ENCODE measurements at regions not wholly inside any gene's neighbourhood (a gene's known extent, or its start where the extent isn't known, plus 50 kb on each side); places are given as distances from the start of the nearest gene placed in this dataset.
A peak's percentile ranks its signal among the peaks of the same experiment; 100 is the strongest.
"Not testable (repeated sequence)": the region's sequence is repeated elsewhere in the genome, so short reads cannot be mapped to it uniquely, and the experiment has no call there.

- H3K27me3 ChIP-seq (ENCODE audit: insufficient read depth in 3 of 3, low read length in 2 of 3); H3K9me3 ChIP-seq; intact Hi-C loops (cut with DNase I); H3K4me3 ChIP-seq; H3K27ac ChIP-seq; ATAC-seq; H3K4me1 ChIP-seq; H3K36me3 ChIP-seq (ENCODE audit: insufficient read depth in 1 of 2, low read depth in 1 of 2): not testable (repeated sequence)
- 93 to 94% (median 94%) methylated on average over 27 to 32 of the region's 32 CpGs for WGBS, 3 donors
- peak in 1 of 2 donors; percentile 48 for DNase-seq
Measured at GRCh38 chr4:183044924-183045640, 54.0 kb upstream of the WWC2 start.

GRCh38 chr4:183038436-183038835 lies 60.6 kb upstream of the WWC2 start:
- DNase-seq = no peak
- 82 to 86% (median 82%) methylated on average over 3 of the region's 3 CpGs for WGBS, 3 donors
- intact Hi-C loops (cut with DNase I) = no loop called here

GRCh38 chr4:183035726-183036415 lies 63.2 kb upstream of the WWC2 start:
- H3K4me1 ChIP-seq = no peaks in the 10 kb centered on the region
- no peak for ATAC-seq
- no peak for DNase-seq
- intact Hi-C loops (cut with DNase I) = no loop called here
- no peak overlapping the region for H3K27ac ChIP-seq
- H3K27me3 ChIP-seq (ENCODE audit: insufficient read depth in 3 of 3, low read length in 2 of 3) = no peaks in the 10 kb centered on the region
- no peak overlapping the region for H3K4me3 ChIP-seq
- WGBS, 3 donors = 27 to 39% (median 32%) methylated on average over 7 of the region's 7 CpGs
- no peaks in the 10 kb centered on the region for H3K36me3 ChIP-seq (ENCODE audit: insufficient read depth in 1 of 2, low read depth in 1 of 2)
- H3K9me3 ChIP-seq = no peaks in the 10 kb centered on the region
- TF ChIP-seq CTCF (IDR thresholded peaks at IDR 0.05) = no peak

More at GRCh38 chr4:183038436-183038835, 60.6 kb upstream of the WWC2 start:
- H3K4me1 ChIP-seq = no peaks in the 10 kb centered on the region
- no peak for TF ChIP-seq CTCF (IDR thresholded peaks at IDR 0.05)
- H3K27me3 ChIP-seq (ENCODE audit: insufficient read depth in 3 of 3, low read length in 2 of 3) = no peaks in the 10 kb centered on the region
- no peaks in the 10 kb centered on the region for H3K36me3 ChIP-seq (ENCODE audit: insufficient read depth in 1 of 2, low read depth in 1 of 2)
- no peak for ATAC-seq
- no peak overlapping the region for H3K27ac ChIP-seq
- H3K9me3 ChIP-seq = no peaks in the 10 kb centered on the region
- no peak overlapping the region for H3K4me3 ChIP-seq

GRCh38 chr4:183035256-183035655 lies 63.8 kb upstream of the WWC2 start:
- Histone ChIP-seq H3K9me3 (no peaks in the 10 kb centered on the region), H3K27ac (no peak overlapping the region), H3K36me3 (ENCODE audit: insufficient read depth in 1 of 2, low read depth in 1 of 2) (no peaks in the 10 kb centered on the region), H3K4me1 (no peaks in the 10 kb centered on the region), H3K27me3 (ENCODE audit: insufficient read depth in 3 of 3, low read length in 2 of 3) (no peaks in the 10 kb centered on the region), H3K4me3 (no peak overlapping the region)
- ATAC-seq (no peak), DNase-seq (no peak)
- intact Hi-C loops (cut with DNase I) = no loop called here
- no peak for TF ChIP-seq CTCF (IDR thresholded peaks at IDR 0.05)
- 80 to 83% (median 83%) methylated on average over 5 of the region's 5 CpGs for WGBS, 3 donors

GRCh38 chr4:183030823-183031222 lies 68.2 kb upstream of the WWC2 start:
- H3K27me3 ChIP-seq (ENCODE audit: insufficient read depth in 3 of 3, low read length in 2 of 3) = no peaks in the 10 kb centered on the region
- no peaks in the 10 kb centered on the region for H3K9me3 ChIP-seq
- no peaks in the 10 kb centered on the region for H3K36me3 ChIP-seq (ENCODE audit: insufficient read depth in 1 of 2, low read depth in 1 of 2)
- no peak for DNase-seq
- 89 to 92% (median 89%) methylated on average over 4 of the region's 4 CpGs for WGBS, 3 donors
- TF ChIP-seq CTCF (IDR thresholded peaks at IDR 0.05) = no peak
- no peak for ATAC-seq
- no peak overlapping the region for H3K4me3 ChIP-seq
- H3K4me1 ChIP-seq = no peaks in the 10 kb centered on the region
- intact Hi-C loops (cut with DNase I) = no loop called here
- H3K27ac ChIP-seq = no peak overlapping the region
